T-helper 1 cell treated with Interleukin-12 subunit alpha and Interleukin-12 subunit beta and Interleukin-4 antibody, amounts not matched to agents 30 μg/mL and 1 μg/mL, for 36 hours (primary cell): ENCODE measurements at regions not wholly inside any gene's neighbourhood (a gene's known extent, or its start where the extent isn't known, plus 50 kb on each side); places are given as distances from the start of the nearest gene placed in this dataset.
A peak's percentile ranks its signal among the peaks of the same experiment; 100 is the strongest.

Source experiments
- H3K27ac Mint-ChIP-seq: one replicate; pipeline ENCODE4 v1.8.0; 2021; ENCODE audit warnings: mild to moderate bottlenecking, mixed read lengths
- H3K27me3 Mint-ChIP-seq: one replicate; pipeline ENCODE4 v1.8.0; 2021; ENCODE audit warnings: low read depth, mixed read lengths
- H3K36me3 Mint-ChIP-seq: one replicate; pipeline ENCODE4 v1.8.0; 2021; ENCODE audit warnings: low read depth, mixed read lengths
- H3K4me1 Mint-ChIP-seq: one replicate; pipeline ENCODE4 v1.8.0; 2021; ENCODE audit warnings: low read depth, mixed read lengths
- H3K4me3 Mint-ChIP-seq: one replicate; pipeline ENCODE4 v1.8.0; 2021; ENCODE audit warnings: mild to moderate bottlenecking, moderate library complexity, mixed read lengths
- H3K9me3 Mint-ChIP-seq: one replicate; pipeline ENCODE4 v1.8.0; 2021; ENCODE audit warnings: mixed read lengths

GRCh38 chr5:74948031-74948546 is 81.9 kb upstream of the FAM169A start:
- peaks cover 54% of the 10 kb centered on the region for H3K27me3 Mint-ChIP-seq
- H3K4me3 Mint-ChIP-seq: no peak overlapping the region
- peaks cover 3% of the 10 kb centered on the region for H3K36me3 Mint-ChIP-seq
- no peaks in the 10 kb centered on the region for H3K9me3 Mint-ChIP-seq
- peaks cover 10% of the 10 kb centered on the region for H3K4me1 Mint-ChIP-seq
- no peak overlapping the region for H3K27ac Mint-ChIP-seq

- H3K4me1 Mint-ChIP-seq: peaks cover 8% of the 10 kb centered on the region
- H3K27ac Mint-ChIP-seq: no peak overlapping the region
- no peak overlapping the region for H3K4me3 Mint-ChIP-seq
- no peaks in the 10 kb centered on the region for H3K9me3 Mint-ChIP-seq
- H3K36me3 Mint-ChIP-seq: peaks cover 3% of the 10 kb centered on the region
- peaks cover 52% of the 10 kb centered on the region for H3K27me3 Mint-ChIP-seq
Measured at GRCh38 chr5:74946471-74946870, 80.3 kb upstream of the FAM169A start.

DNA sequence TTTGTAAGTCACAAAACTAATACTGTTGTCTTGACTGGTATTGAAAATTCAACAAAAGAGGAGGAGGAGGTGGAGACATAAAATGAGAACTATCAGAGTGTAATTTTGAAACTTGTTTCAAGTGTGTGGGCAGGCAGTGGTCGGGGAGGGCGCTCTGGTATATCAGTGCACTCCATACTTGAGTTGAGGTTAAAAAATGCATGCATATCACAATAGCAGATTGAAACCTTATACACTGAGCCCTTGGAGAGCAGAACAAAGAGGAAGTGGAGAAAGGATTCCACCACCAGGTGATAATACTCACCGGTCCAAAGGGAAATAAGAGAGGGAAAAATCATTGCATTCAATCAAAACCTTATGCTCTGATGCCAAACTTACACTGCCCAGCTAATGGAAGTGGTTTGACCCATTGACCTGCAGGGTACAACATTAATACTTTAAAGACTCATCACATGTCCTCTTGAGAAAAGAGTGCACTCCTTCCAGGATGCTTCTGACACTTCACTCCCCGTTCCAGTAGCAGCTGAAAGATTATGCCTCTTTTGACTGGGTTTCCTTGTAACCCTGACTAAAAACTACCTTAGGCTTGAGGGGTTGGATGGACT is 79.5 kb upstream of the FAM169A start:
- Mint-ChIP-seq H3K27me3 (peaks cover 43% of the 10 kb centered on the region), H3K36me3 (peaks cover 1% of the 10 kb centered on the region), H3K9me3 (no peaks in the 10 kb centered on the region), H3K27ac (no peak overlapping the region), H3K4me3 (no peak overlapping the region), H3K4me1 (peaks cover 8% of the 10 kb centered on the region)

GRCh38 chr5:74943905-74944304 is 77.7 kb upstream of the FAM169A start:
- Mint-ChIP-seq H3K4me3 (no peak overlapping the region), H3K27ac (no peak overlapping the region), H3K9me3 (no peaks in the 10 kb centered on the region), H3K27me3 (peaks cover 40% of the 10 kb centered on the region), H3K36me3 (no peaks in the 10 kb centered on the region), H3K4me1 (peaks cover 8% of the 10 kb centered on the region)

DNA sequence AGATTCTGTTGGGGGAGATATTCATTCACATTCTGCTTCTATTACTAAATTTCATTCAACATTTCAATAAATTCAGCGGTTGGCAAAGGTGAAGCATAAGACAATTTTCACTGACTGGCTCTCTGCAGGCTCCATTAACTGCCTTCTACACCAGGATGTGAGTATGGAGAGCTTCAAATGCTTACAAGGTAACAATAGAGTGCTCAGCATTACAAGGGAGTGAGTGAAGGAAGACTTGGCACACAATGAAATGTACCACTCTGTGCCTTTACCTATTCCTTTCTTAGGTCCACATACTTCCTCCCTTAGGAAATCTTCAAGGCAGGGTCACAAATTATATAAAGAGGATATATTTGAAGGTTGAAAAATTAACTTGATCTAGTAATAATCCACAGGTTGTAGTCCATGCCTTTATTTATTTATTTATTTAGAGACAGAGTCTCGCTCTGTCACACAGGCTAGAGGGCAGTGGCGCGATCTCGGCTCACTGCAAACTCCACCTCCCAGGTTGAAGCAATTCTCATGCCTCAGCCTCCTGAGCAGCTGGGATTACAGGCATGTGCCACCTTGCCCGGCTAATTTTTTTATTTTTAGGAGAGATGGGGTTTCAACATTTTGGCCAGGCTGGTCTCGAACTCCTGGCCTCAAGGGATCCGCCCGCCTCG is 76.6 kb upstream of the FAM169A start:
- Mint-ChIP-seq H3K4me1 (peaks cover 17% of the 10 kb centered on the region), H3K9me3 (no peaks in the 10 kb centered on the region), H3K4me3 (no peak overlapping the region), H3K27me3 (peaks cover 33% of the 10 kb centered on the region), H3K36me3 (no peaks in the 10 kb centered on the region), H3K27ac (no peak overlapping the region)

DNA sequence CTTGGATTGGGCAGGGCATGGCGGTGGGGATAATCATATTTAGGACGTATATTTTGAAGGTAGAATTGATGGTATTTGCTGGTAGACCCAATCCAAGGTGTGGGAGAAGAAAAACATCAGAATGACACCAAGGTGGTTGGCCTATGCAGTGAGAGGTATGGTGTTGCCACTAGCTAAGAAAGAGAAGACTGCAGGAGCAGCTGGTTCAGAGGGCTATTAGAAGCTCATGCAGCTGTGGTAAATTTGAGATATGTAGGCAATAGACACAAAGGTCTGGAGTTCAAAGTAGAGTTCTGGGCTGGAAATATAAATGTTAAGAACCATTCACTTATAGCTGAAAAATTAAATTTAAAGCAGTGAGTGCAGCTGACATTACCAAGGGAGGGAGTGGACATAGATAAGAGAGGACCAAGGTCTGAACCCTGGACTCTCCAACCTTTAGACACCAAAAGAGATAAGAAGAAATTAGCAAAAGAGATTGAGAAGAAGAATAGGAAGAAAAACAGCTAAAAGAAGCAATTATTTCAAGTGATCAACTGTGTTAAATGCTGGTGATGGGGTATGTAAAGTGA is 74.7 kb upstream of the FAM169A start:
- Mint-ChIP-seq H3K27ac (no peak overlapping the region), H3K4me1 (peaks cover 20% of the 10 kb centered on the region), H3K36me3 (no peaks in the 10 kb centered on the region), H3K4me3 (no peak overlapping the region), H3K27me3 (peaks cover 17% of the 10 kb centered on the region), H3K9me3 (no peaks in the 10 kb centered on the region)

DNA sequence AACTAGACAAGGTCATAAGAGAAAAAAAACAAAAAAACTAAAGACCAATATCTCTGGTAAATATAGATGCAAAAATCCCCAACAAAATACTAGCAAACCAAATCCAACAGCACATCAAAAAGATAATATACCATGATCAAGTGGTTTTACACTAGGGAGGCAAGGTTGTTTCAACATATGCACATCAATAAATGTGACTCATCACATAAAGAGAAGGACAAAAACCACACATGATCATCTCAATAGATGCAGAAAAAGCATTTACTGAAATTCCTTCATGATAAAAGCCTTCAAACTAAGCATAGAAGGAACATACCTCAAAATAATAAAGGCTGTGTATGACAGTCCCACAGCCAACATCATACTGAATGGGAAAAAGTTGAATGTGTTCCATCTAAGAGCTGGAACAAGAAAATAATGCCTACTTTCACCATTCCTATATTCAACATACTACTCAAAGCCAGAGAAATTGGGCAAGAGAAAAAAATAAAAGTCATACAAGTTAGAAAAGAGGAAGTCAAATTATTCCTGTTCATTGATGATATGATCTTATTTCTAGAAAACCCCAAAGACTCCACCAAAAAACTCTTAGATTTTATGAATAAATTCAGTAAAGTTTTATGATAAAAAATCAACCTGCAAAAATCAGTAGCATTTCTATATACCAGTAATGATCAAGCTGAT is 72.2 kb upstream of the FAM169A start:
- no peaks in the 10 kb centered on the region for H3K9me3 Mint-ChIP-seq
- H3K27ac Mint-ChIP-seq: no peak overlapping the region
- peaks cover 5% of the 10 kb centered on the region for H3K27me3 Mint-ChIP-seq
- H3K4me3 Mint-ChIP-seq: no peak overlapping the region
- H3K36me3 Mint-ChIP-seq: no peaks in the 10 kb centered on the region
- H3K4me1 Mint-ChIP-seq: peaks cover 34% of the 10 kb centered on the region

GRCh38 chr5:74935752-74936091 is 69.5 kb upstream of the FAM169A start:
- H3K4me1 Mint-ChIP-seq: peaks cover 34% of the 10 kb centered on the region
- peak overlapping the region; percentile 82 for H3K27ac Mint-ChIP-seq
- no peaks in the 10 kb centered on the region for H3K27me3 Mint-ChIP-seq
- peak overlapping the region; percentile 64 for H3K4me3 Mint-ChIP-seq
- no peaks in the 10 kb centered on the region for H3K9me3 Mint-ChIP-seq
- H3K36me3 Mint-ChIP-seq: no peaks in the 10 kb centered on the region

- no peaks in the 10 kb centered on the region for H3K27me3 Mint-ChIP-seq
- H3K4me3 Mint-ChIP-seq: peak overlapping the region; percentile 64
- no peaks in the 10 kb centered on the region for H3K9me3 Mint-ChIP-seq
- peaks cover 34% of the 10 kb centered on the region for H3K4me1 Mint-ChIP-seq
- H3K27ac Mint-ChIP-seq: peak overlapping the region; percentile 82
- no peaks in the 10 kb centered on the region for H3K36me3 Mint-ChIP-seq
Measured at GRCh38 chr5:74934949-74935751, 69.0 kb upstream of the FAM169A start.

- H3K4me1 Mint-ChIP-seq: no peaks in the 10 kb centered on the region
- H3K4me3 Mint-ChIP-seq: no peak overlapping the region
- H3K27me3 Mint-ChIP-seq: no peaks in the 10 kb centered on the region
- no peaks in the 10 kb centered on the region for H3K36me3 Mint-ChIP-seq
- no peak overlapping the region for H3K27ac Mint-ChIP-seq
- H3K9me3 Mint-ChIP-seq: no peaks in the 10 kb centered on the region
Measured at GRCh38 chr5:74927336-74927735, 61.1 kb upstream of the FAM169A start.

GRCh38 chr5:74919487-74919886 is 53.3 kb upstream of the FAM169A start:
- H3K4me3 Mint-ChIP-seq: no peak overlapping the region
- no peaks in the 10 kb centered on the region for H3K36me3 Mint-ChIP-seq
- peaks cover 8% of the 10 kb centered on the region for H3K27me3 Mint-ChIP-seq
- H3K27ac Mint-ChIP-seq: no peak overlapping the region
- H3K4me1 Mint-ChIP-seq: no peaks in the 10 kb centered on the region
- no peaks in the 10 kb centered on the region for H3K9me3 Mint-ChIP-seq

DNA sequence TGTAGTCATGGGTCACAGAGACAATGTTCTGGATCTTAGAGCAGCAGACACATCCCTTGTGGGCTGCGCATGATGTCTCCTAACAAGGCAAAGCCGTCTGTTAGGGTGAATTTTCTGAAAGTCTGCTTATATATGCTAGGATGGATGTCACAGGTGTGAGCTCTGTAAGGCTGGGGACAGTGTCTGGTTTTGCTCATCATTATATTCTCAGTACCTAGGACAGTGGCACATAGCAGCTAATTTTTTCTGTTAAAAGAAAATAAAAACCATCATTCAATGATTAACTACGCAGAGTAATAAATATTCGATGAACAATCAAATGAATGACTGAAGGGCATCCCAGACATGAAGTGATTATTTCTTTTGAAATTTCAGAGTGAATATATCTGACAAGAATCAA is 52.9 kb upstream of the FAM169A start:
- Mint-ChIP-seq H3K4me1 (no peaks in the 10 kb centered on the region), H3K36me3 (no peaks in the 10 kb centered on the region), H3K9me3 (no peaks in the 10 kb centered on the region), H3K27me3 (peaks cover 8% of the 10 kb centered on the region), H3K27ac (no peak overlapping the region), H3K4me3 (no peak overlapping the region)

DNA sequence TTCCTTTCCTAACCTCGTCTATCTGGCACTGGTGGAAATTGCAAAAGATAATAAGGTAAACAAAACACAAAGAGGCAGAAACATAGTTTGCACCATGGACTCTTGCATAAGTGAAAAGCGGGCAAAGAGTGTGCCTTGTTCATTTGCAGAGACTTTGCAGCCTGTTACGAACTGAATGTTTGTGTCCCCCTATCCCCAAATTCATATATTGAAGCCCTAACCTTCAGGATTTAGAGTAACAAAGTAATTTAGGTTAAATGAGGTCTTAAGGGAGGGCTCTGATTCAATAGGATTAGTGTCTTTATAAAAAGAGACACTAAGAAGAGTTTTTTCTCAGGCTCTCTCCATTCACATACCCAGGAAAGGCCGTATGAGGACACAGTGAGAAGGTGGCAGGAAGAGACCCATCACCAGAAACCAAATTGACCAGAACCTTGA is 52.1 kb upstream of the FAM169A start:
- Mint-ChIP-seq H3K4me3 (no peak overlapping the region), H3K36me3 (no peaks in the 10 kb centered on the region), H3K27me3 (peaks cover 8% of the 10 kb centered on the region), H3K27ac (no peak overlapping the region), H3K4me1 (no peaks in the 10 kb centered on the region), H3K9me3 (no peaks in the 10 kb centered on the region)
